ENCODE measurements at regions not wholly inside any gene's neighbourhood (a gene's known extent, or its start where the extent isn't known, plus 50 kb on each side); places are given as distances from the start of the nearest gene placed in this dataset.

GRCh38 chr17:54063639-54064038 is 240.9 kb downstream of the KIF2B start:
- no peak for TF ChIP-seq CTCF (IDR thresholded peaks at IDR 0.05)
- TF ChIP-seq POLR2A (IDR thresholded peaks at IDR 0.05), result no peak
- TF ChIP-seq POLR2AphosphoS5 (IDR thresholded peaks at IDR 0.05), result no peak

Measured in prostate gland (tissue), 2 donors.